Loucy (cell line): ENCODE measurements at regions not wholly inside any gene's neighbourhood (a gene's known extent, or its start where the extent isn't known, plus 50 kb on each side); places are given as distances from the start of the nearest gene placed in this dataset.
"Not testable (repeated sequence)": the region's sequence is repeated elsewhere in the genome, so short reads cannot be mapped to it uniquely, and the experiment has no call there.

ENCODE experiments used
- CTCF ChIP-seq: fragments of 200-600 bp; sonication (generic); conservative IDR thresholded peaks from 2 replicates; pipeline ENCODE4 v1.5.1; 2014; ENCODE audit warnings: mild to moderate bottlenecking, antibody characterized with exemption, low read length
- EZH2phosphoT487 ChIP-seq: fragments of 200-600 bp; IDR thresholded peaks from 2 replicates; pipeline ENCODE4 v1.6.1; 2018; ENCODE audit warnings: antibody characterized with exemption, mild to moderate bottlenecking, moderate library complexity, borderline replicate concordance

GRCh38 chr21:5240521-5240920 lies 5280.9 kb upstream of the TPTE start:
- not testable (repeated sequence) for TF ChIP-seq CTCF, EZH2phosphoT487
